ENCODE measurements at regions not wholly inside any gene's neighbourhood (a gene's known extent, or its start where the extent isn't known, plus 50 kb on each side); places are given as distances from the start of the nearest gene placed in this dataset.

DNA sequence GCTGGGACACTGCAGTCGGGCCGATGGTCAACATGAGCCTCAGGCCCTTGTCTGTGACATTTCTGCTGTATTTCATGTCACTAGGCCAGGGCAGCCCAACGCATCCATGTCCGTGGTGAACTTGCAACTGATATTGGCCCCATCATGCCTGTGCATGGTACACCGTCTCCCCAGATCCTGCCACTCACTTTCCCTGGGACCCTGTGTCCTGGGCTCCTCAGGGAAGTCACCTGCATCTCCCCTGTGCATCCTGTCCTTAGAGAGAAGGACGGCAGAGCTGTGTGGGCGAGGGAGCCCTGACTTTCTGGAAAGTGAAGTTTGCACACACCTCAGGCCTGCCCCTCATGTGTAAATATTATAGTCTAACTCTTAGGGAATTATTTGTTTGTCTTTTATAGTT is 123.3 kb downstream of the ACKR3 start:
- FAIRE-seq = no peak

DNA sequence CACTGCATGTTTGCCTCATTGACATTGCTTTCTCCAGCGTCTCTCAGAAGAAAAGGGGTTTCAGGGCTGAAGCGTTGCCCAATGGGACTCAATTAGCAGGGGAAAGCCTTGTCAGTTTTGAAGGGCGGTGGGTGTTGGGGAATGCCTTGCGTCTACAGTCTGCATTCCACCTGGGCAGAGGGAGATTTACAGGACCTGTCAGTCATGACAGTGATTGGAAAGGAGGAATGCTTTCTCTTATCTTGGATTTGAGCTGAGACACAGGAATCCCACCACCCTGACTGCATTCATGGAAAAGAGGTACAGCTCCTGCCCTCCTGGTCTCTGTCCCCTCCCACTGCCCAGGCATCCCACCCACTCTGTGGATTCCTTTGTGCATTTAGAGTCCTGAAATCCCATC is 123.9 kb downstream of the ACKR3 start:
- FAIRE-seq = no peak

DNA sequence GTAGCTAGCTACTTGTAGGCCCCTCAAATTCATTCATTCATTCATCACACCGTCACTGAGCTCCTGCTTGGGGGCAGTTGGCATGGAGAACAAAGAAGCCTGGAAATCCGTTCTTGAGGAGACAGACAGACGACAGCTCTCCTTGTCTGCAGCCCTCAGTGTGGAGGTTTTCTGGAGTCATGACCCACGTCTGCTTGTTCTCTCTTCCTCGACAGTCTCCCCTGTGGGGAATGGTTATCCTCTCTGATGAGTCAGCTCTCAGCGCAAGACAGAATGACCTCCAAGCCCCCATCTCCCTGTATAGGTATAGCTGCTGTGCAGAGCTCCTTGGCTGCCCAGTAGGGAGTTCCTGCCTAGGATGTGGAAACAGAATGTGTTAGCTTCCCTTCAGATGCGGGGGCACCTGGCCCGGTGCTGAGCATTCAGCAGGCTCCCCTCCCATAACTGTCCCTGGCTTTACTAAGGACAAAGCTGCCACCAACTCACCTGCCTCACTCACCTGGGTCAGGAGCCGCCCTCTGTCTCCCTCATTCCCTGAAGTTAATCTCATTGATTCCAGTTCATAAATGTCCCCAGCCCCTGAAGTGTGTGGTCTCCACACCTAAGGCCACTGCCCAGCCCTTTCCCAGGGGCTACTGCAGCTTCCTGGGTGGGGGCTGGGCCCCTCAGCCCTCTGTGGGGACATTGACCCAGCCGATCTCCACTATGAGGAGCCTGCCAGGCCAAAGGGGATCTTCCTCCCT is 124.7 kb downstream of the ACKR3 start:
- FAIRE-seq = no peak

DNA sequence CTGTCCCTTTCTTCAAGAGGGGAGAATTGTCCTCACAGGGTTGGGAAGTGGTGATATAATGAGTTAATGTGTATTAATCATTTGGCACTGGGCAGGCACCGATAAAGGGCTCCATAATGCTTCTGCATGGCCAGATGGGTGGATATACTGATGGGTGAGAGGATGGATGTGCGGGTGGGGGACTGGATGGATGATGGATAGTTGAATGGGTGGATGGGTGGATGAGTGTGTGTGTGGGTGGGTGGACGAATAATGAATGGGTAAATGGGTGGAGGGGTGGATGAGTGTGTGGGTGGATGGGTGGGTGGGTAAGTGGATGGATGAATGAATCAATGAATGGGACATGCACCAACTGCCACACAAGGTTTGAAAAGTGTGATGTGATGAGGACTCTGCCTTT is 127.2 kb downstream of the ACKR3 start:
- no peak for FAIRE-seq

DNA sequence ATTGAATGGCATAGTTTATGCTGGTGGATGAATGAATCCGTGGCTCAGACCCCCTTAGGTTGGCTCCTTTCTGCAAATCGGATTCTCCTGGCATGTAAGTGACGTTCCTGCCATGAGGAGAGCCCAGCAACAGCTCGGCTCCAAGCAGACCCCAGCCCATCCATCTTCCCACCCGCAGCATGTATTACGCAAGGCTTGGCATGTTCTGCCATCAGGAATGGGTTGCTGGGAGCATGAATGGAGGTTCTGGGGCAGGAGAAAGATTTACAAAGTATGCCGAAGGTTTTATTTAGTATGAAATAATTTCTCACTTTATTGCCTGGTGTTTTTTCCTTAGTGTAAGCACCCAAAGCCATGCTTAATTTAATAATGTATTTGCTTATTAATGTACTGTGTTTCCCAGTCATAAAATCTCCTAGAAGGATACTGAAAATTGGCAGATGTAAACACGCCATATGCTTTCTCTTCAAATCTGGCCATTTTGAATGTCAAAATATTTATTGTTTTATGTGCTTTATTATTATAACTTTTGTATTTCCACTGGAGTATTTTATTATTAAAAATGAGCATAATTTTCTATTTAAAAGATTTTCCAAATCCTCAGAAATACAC is 128.5 kb downstream of the ACKR3 start:
- FAIRE-seq = no peak

DNA sequence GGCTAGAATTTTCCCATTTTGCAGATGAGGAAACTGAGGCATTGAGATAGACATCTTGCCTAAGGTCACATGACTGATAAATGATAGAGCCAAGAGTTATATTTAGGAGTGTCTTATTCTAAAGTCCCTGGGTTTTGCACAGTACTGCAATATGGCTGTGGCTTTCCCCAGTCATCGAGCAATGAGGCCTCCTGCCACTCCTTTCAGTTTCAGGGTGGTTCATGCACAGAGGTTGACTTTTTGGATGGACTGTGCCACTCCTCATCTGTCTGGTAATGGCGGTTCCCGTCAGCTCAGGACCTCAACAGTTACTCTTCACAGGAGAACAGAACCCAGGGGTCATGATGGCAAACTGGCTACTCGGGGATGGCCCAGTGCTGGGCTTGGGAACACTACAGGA is 131.1 kb downstream of the ACKR3 start:
- no peak for FAIRE-seq

DNA sequence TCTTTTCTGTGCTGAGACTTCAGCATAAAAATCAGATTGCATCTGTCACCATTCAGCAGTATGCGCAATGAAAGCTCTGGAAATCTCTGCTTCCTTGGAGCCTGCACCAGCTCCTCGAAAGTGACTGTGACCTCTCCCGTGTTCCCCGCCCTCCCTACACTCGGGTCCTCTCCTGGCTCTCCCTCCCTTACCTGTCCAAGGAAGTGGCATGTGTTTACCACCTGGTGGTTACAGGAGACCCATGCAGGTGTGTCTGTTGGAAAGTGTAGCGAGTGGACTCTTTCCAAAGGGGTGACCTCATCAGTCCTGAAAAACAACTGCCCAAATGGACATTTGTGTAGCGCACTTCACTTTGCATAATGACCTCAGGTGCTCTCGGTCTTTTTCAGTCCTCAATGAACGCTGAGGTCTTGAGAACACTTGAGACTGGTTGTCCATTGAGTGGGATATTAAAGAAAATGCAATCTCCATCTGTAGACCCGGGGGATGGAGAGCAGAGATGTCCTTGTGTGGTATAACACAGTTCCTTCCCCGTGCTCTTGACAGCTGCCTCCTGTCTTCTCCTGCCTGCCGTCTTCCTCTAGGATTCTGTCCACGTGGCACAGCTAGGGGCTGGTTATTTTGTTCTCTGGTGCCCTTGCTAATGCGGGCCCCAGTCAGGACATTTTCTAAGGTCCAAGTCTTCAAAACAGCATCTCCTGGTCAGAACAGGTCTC is 133.2 kb downstream of the ACKR3 start:
- FAIRE-seq = no peak

DNA sequence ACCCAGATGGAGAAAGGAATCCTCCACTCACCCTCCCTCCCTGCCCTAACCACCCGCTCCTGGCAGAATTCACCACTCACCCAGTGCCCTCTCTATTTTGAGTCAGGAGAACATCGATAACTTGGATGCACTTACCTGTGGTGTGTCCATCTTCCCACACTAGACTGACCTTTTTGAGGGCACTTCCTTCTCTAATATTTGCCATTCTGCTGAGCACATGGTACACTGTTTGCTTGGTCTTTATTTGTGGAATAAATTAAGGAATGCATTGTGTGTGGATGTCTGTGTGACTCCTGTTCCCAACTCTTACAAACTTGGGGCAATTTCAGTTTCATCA is 133.7 kb downstream of the ACKR3 start:
- FAIRE-seq = no peak

DNA sequence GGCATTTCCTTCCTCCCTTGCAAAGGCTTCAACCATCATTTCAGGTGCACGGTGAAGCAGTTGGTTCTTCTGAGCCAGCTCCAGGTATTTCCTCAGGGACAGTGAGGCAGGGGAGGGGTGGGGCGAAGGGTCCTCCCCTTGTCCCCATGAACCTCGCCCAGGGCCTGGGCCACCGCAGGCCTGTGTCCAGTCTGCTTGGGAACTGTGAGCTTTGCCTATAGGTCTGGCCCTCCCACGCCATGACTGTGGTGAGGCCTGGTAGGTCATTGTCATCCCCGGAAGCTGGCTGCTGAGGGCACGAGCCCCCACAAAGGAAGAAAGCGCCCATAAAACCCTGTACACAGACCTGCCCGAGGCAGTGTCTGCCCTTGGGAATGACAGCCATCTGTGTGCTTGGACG is 134.3 kb downstream of the ACKR3 start:
- FAIRE-seq = no peak

DNA sequence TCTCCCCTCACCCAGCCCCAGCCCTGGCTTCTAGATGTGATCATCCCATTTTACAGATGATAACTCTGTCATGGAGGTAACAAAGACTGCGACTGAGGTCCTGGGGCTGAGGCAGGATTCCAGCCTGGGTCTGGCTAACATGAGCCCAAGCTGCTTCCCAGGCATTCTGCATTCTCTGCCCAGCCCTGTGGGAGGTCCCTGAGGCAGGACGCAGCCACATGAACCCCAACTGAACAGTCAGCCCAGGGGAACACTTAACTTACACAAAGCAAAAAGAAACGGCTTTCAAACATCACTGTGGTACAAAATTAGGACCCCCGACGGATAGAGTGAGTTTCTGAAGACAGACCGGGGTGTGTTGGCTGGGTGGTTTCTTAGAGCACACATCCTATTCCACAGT is 135.3 kb downstream of the ACKR3 start:
- no peak for FAIRE-seq

DNA sequence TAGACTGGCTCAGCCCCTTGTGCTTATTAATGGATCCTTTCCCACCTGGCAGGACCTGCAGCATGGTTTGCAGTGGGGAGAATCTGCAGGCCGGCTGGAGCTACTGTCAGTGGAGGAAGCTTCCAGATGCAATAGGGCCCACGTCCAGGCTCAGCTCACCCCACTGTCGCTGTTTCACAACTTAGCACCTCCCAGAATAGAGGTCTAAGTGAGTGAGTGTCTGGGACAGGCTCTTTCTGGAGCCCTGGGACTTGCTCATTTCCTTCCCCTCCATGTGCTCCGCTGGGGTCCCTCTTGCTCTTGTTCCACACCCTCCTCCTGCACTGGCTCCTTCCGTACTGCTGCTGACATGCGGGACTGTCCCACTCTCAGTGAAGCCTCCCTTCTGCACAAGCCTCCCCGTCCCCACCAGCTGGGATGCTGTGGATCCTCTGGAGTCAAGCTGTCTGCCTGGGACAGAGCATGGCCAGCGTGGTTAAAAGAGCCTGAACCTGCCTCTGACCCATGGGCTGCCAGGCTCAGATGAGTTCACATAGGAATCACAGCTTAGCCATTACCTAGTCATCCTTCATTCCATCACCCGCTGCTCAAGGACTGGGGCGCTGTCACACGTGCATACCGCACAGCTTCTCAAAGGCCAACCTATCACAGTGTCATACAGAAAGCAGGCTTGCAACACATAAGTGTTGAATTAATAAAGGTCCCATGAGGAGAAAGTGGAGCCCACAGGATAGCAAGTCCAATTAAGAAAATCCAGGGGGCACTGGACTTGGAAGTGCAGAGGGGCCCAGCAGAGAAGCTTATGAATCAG is 135.9 kb downstream of the ACKR3 start:
- no peak for FAIRE-seq

DNA sequence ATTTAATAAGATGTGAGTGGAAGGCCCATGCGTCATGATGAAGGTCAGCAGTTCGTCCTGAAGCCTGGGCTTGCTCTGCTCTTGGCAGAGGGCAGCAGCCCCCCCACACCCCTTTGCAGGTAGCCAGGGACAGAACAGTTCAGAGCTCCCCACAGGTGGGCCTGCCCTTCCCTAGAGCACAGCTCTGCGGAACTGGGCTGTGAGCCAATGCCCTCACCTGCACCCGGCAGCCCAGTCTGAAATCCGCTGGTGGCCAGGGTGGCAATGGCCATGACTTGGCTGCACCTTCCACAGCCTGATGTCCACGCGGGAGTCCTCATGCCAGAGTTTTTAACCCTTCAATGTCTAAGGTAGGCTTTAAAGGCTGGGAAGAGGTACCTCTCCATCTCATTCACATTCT is 136.7 kb downstream of the ACKR3 start:
- FAIRE-seq = no peak

DNA sequence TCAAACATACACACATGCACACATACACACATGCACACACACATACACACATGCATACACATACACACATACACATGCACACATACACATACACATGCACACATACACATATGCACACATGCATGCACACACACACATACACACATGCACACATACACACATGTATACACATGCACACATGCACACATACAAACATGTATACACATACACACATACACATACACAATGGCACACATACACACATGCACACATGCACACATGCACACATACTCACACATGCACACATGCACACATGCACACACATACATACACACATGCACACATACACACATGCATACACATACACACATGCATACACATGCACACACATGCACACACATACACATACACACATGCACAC is 137.2 kb downstream of the ACKR3 start:
- FAIRE-seq = no peak

DNA sequence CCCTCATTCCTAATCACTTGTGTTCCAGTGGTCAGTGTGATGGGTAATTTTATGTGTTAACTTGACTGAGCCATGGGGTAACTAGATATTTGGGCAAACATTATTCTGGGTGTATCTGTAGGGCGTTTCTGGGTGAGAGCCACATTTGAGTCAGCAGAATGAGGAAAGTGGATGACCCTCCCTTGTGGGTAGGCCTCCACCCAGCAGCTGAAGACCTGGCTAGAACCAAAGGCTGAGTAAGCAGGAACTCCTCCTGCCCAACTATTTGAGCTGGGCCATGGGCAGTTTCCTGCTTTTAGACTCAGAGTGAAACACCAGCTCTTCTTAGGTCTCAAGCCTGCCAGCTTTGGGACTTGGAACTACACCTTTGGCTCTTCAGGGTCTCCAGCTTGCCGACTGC is 141.8 kb downstream of the ACKR3 start:
- no peak for FAIRE-seq

DNA sequence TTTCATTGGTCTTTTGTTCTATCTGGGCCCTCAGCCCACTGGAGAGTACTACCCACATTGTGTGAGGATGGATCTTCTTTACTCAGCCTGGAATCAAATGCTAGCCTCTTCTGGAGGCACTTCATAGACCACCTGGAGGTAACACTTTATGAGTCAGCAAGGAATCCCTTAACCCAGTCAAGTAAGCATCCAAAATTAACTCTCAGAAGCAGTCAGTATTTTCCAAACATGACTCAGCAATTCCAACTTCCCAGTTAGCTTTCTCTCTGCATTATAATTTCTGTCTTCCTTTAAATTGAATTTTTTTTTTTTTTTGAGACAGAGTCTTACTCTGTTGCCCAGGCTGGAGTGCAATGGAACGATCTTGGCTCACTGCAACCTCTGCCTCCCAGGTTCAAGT is 142.7 kb downstream of the ACKR3 start:
- no peak for FAIRE-seq

DNA sequence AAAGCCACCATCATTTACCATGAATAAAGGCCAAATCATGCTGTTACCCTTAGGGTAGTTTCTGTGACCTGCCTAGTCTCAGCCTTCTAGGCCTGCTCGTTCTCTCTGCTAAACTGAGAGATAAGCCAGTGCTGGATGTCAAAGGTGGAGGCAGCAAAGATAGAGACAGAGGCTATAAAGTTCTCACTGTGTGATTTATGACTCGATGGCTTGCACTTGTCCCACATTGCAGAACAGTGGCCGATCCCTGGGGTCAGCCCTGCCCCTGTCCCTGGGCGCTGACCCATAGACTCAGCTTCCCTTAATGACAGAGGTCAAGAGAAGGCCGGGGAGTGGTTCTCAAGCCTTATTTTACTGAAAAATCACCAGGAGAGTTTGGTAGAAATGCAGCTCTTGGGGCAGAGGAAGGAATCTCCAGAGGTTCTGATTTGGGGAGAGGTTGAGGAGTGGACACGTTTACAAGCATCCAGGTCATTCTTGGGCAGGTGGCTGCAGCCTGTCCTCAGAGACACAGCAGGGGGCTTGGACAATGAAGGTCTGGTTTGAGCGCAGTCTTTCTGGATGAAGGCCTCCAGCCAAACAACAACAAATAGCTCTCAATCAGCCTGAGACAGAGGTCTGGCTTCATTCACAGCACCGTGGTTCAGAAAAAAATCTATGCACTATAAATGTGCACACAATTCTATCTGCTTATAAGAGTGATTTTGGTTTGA is 143.5 kb downstream of the ACKR3 start:
- no peak for FAIRE-seq

DNA sequence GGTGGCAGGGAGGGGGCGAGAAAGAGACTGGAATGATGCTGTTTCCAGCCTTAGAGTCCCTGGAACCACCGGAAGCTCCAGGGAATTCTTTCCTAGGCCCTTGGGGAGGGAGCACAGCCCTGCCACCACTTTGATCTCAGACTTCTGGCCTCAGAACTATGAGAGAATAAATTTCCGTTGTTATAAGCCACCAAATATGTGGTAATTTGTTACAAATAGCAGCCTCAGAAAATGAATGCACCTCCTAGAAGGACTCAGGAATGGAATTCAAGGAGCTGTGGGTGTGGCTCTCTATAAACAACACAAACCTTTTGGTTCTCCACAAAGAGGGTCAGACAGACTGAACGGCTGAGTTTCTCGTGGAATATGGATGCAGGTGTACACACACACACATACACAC is 144.5 kb downstream of the ACKR3 start:
- no peak for FAIRE-seq

DNA sequence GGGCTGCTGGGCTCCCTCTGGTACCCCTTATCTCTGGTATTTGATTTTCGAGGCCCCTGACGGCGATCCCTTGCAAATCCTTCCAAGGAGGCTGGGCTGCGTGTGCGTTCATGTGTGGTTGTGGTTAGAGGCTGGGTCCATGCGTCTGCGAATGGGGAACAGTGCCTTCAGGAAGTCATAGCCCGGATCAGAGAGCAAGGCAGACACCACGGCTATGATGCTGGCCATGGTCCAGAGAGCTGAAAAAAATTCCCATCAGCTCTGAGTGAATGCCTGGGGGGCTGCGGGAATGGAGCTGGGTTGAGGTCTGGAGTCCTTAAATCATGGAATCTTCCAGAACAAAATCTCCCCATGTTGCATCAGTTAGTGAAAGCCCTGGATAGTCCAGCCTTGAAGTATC is 145.5 kb downstream of the ACKR3 start:
- FAIRE-seq = no peak

DNA sequence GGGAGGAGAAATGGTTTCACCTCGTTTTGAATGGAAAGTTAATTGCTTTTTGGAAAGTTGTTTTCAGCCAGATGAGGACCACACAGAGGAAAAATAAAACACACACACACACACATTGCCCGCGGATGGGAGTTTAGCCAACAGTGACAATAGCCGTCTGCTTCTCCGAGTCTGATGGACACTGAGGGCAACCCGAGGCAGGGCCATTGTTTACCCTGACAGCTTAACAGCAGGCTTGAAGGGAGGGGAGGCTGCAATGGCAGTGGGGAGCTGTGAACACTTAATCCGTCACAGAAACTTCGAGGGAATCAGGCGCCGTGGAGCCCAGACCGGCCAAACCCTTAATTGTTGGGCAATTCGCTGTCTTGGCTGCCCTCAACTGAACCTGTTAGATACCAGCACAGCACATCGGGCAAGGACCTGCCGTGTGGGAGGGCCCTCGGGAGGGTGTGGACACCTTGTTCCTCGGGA is 145.9 kb downstream of the ACKR3 start:
- no peak for FAIRE-seq

DNA sequence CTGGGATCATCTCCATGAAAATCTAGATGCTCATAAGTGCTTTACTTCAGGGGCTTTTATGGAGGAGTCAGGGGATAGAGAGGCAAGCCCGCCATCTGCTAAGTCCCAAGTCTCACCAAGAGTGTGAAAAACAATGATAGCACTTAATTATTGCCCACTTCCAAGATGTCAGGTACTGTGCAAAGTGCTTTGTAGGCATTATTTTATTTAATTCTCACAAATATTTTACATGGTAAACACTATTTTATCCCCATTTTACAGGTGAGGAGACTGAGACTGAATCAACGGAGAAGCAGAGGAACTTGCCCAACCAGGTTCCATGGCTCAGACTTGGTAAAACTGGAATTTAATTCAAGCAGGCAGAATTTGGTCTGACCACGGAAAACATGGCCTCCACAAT is 147.5 kb downstream of the ACKR3 start:
- FAIRE-seq = no peak

DNA sequence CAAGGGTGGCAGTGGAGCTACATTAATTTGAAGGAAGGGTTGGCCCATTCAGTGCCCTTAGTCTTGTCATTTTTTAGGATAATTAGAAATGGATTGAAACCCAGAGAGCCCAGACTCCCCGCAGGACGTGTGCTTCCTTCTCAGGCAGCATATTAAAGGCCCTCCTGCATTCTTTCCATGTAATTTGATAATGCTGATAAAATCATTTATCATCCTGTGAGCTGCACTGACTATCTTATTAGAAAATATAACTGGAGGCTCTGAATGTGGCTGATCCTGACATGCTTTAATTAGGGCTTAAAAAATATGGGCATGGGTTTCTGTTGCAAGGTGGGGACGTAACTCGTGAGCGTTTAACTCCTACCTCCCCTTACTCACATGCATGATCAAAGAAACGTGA is 148.1 kb downstream of the ACKR3 start:
- FAIRE-seq = no peak

DNA sequence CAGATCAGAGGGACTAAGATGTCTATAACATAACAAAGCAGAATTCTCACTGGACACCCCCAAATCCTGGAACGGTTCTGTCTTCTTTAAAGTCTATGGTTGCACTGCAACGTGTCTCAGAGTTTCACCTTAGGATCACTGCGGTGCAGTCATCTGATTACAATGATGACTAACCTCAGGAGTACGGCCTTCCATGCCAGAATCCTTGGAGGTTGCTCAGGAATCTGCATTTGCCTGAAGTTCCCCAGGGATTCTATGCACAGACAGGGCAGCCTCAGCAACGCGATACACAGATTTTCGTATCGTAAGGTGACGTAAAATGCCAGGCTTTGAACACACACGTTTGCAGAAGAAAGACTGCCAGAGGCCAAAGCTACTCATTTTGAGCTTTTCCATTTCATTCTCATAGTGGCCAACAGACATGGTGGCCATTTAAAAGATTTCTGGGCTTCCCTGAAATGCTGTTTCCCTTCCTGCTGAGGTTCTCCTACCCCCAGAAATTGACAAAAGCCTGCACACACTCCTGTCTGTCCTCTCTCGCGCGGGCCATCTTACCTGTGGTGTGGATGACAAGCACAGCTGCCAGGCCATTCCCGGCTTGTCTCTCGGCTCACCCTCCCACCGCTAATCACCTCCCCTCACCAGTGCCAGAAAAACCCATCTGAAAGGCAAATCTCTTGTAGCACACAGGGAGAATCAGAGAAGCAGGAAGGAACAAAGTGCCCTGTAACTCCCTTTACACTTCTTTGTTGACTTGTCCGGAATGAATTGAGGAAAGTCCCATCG is 148.8 kb downstream of the ACKR3 start:
- no peak for FAIRE-seq
